ENCODE measurements at regions not wholly inside any gene's neighbourhood (a gene's known extent, or its start where the extent isn't known, plus 50 kb on each side); places are given as distances from the start of the nearest gene placed in this dataset.

DNA sequence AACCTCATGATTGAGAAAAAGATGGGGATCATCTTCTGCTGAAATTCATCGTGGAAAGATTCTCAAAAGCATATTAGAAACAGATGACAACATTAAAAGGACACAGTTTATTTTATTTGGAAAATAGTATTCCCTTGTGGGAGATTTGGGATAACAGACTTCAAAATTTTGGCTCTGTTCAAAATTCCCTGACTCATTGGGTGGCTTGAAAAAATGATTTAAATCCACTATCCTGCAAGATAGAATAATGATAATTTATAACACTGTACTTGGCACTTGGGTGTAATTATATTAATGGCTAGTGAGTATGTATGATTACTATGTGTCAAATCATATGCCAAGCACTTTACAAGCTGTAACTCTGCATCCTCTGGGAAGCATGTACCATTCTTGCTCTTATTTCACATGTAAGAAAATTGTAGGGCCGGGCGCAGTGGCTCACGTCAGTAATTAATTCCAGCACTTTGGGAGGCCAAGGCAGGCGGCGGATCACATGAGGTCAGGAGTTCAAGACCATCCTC is 128.8 kb downstream of the LMNTD1 start:
- TF ChIP-seq Cebpa-rat (IDR thresholded peaks at IDR 0.05) = no peak
- no peak overlapping the region for H3K9ac ChIP-seq

DNA sequence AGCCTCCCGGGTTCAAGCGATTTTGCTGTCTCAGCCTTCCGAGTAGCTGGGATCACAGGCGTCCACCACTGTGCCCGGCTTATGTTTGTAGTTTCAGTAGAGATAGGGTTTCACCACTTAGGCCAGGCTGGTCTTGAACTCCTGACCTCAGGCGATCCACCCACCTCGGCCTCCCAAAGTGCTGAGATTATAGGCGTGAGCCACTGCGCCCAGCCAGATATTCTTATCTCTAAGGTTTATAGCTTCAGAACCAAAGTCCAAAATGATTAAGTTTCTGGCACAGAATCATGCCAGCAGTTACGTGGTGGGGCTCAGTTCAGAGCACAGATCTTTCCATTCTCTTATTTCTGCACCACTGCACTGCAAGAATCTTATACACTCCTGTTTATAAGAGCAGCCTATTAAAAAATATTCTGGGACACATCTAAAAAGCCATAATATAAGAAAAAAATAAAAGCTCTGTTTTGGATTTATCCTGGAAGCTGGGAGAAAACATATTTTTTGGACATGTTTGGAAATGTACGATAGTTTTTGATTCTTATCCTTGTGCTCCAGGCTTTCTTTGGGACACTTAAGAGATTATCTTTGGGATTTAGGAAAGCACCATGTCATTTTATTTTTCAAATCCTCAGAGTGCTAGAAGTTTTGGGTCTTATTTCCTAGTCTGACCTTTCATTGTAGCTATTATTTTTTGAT is 129.6 kb downstream of the LMNTD1 start:
- Histone ChIP-seq H3K4me3 (no peak overlapping the region), H3K9ac (no peak overlapping the region), H4K20me1 (no peaks in the 10 kb centered on the region), H3K36me3 (no peaks in the 10 kb centered on the region), H3K4me1 (no peaks in the 10 kb centered on the region), H3K4me2 (no peak overlapping the region), H3K9me3 (replicated peaks in 1 of 11) (no peaks in the 10 kb centered on the region), H3K27me3 (no peaks in the 10 kb centered on the region), H3K27ac (no peak overlapping the region)
- TF ChIP-seq Cebpa-rat (IDR thresholded peaks at IDR 0.05) = no peak

More for the DNA sequence above, 128.8 kb downstream of the LMNTD1 start:
- no peaks in the 10 kb centered on the region for H3K9me3 ChIP-seq (replicated peaks in 1 of 11)
- no peak overlapping the region for H3K4me2 ChIP-seq
- no peaks in the 10 kb centered on the region for H3K36me3 ChIP-seq
- no peaks in the 10 kb centered on the region for H3K27me3 ChIP-seq
- H3K4me3 ChIP-seq = no peak overlapping the region
- no peak overlapping the region for H3K27ac ChIP-seq
- no peaks in the 10 kb centered on the region for H3K4me1 ChIP-seq
- no peaks in the 10 kb centered on the region for H4K20me1 ChIP-seq

DNA sequence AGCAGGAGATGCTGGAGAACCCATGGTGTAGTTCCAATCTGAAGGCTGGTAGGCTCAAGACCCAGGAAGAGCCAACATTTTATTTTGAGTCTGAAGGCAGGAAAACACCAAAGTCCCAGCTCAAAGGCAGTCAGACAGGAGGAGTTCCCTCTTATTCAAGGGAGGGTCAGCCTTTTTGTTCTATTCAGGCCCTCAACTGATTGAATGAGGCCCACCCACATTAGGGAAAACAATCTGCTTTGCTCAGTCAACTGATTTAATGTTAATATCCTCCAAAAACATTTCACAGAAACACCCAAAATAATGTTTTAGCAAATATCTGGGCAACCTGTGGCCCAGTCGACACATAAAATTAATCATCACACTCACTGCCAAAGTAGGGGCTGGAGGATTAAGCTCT is 130.8 kb downstream of the LMNTD1 start:
- Histone ChIP-seq H3K27me3 (no peaks in the 10 kb centered on the region), H3K9ac (no peak overlapping the region), H3K36me3 (no peaks in the 10 kb centered on the region), H3K4me1 (no peaks in the 10 kb centered on the region), H3K4me2 (no peak overlapping the region), H3K4me3 (no peak overlapping the region), H3K27ac (no peak overlapping the region), H3K9me3 (replicated peaks in 1 of 11) (no peaks in the 10 kb centered on the region), H4K20me1 (no peaks in the 10 kb centered on the region)
- no peak for TF ChIP-seq Cebpa-rat (IDR thresholded peaks at IDR 0.05)

DNA sequence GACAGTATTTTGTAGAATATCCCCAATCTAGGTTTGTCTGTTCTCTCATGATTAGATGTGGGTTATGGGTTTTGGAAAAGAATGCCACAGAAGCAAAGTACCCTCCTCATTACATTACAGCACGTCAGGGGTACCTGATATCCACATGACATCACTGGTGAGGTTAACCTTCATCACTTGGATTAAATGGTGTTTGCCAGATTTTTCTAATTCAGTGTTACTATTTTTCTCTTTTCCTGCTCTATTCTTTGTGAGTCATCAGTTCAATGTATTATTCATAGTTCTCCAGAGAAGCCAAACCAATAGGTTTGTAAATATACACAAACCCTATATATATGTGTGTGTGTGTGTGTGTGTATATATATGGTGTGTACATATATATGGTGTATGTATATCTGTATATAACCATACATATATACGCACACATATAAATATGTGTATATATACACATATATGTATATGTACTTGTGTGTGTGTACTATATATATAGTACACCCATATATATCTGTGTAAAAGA is 131.4 kb downstream of the LMNTD1 start:
- Histone ChIP-seq H3K9ac (no peak overlapping the region), H3K36me3 (no peaks in the 10 kb centered on the region), H3K4me3 (no peak overlapping the region), H3K27ac (no peak overlapping the region), H3K9me3 (replicated peaks in 1 of 11) (no peaks in the 10 kb centered on the region), H3K4me1 (peaks cover 0 to 4% (median 0%) of the 10 kb centered on the region in 10 experiments; a peak in 2 of 20 replicates), H4K20me1 (no peaks in the 10 kb centered on the region), H3K27me3 (no peaks in the 10 kb centered on the region), H3K4me2 (no peak overlapping the region)
- no peak for TF ChIP-seq Cebpa-rat (IDR thresholded peaks at IDR 0.05)

DNA sequence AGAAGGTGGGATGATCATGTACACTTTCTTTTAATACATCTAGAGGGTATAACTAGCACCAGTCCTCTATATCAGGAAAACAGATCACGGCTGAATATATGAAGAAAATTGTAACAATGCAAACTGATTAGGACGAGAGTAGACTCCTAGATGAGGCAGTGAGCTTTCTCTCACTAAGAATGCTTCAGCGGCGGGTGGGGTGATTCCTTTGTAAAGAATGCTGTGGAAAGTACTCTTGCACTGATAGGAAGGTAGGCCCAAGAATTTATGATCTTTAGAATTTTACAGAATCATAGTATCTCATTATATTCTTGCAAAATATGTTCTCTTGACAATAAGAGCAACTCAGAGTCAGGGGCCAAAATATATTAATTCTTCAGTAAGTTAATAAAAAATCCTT is 133.0 kb downstream of the LMNTD1 start:
- no peaks in the 10 kb centered on the region for H3K27me3 ChIP-seq
- no peak overlapping the region for H3K4me2 ChIP-seq
- no peaks in the 10 kb centered on the region for H4K20me1 ChIP-seq
- no peak overlapping the region for H3K4me3 ChIP-seq
- TF ChIP-seq Cebpa-rat (IDR thresholded peaks at IDR 0.05) = no peak
- H3K4me1 ChIP-seq = peaks cover 0 to 4% (median 0%) of the 10 kb centered on the region in 10 experiments; a peak in 2 of 20 replicates
- no peaks in the 10 kb centered on the region for H3K9me3 ChIP-seq (replicated peaks in 1 of 11)
- H3K9ac ChIP-seq = no peak overlapping the region
- no peak overlapping the region for H3K27ac ChIP-seq
- no peaks in the 10 kb centered on the region for H3K36me3 ChIP-seq

DNA sequence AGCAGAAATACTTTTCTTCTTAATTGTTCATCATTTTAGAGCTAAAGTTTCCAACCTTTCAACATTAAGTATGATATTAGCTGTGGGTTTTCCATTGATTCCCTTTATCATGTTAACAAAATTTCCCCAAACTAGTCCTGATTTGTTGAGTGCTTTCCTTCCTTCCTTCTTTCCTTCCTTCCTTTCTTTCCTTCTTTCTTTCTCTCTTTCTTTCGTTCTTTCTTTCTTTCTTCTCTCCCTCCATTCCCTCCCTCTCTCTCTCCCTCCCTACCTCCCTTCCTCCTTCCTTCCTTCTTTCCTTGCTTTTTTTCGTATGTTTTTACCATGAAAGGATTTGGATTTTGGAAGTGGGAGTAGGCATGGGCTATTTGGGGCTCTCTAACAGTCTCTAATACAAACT is 133.5 kb downstream of the LMNTD1 start:
- H3K4me3 ChIP-seq = no peak overlapping the region
- no peaks in the 10 kb centered on the region for H3K9me3 ChIP-seq (replicated peaks in 1 of 11)
- peaks cover 0 to 4% (median 0%) of the 10 kb centered on the region in 10 experiments; a peak in 2 of 20 replicates for H3K4me1 ChIP-seq
- no peak for TF ChIP-seq Cebpa-rat (IDR thresholded peaks at IDR 0.05)
- H3K4me2 ChIP-seq = no peak overlapping the region
- no peaks in the 10 kb centered on the region for H3K27me3 ChIP-seq
- H3K27ac ChIP-seq = no peak overlapping the region
- H4K20me1 ChIP-seq = no peaks in the 10 kb centered on the region
- H3K9ac ChIP-seq = no peak overlapping the region
- no peaks in the 10 kb centered on the region for H3K36me3 ChIP-seq

DNA sequence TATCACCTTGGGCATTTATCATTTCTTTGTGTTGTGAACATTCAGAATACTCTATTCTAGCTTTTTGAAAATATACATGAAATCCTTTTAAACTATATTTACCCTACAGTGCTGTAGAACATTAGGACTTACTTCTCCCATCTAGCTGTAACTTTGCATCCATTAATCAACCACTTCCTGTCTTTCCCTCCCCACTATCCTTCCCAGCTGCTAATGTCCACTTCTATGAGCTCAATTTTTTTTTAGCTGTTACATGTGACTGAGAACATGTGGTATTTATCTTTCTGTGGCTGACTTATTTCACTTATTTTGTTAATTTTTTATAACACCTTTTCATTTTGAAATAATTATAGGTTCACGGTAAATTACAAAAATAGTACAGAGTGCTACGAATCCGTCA is 136.0 kb downstream of the LMNTD1 start:
- H3K4me2 ChIP-seq = no peak overlapping the region
- no peak overlapping the region for H3K27ac ChIP-seq
- H3K9me3 ChIP-seq (replicated peaks in 1 of 11) = no peaks in the 10 kb centered on the region
- H3K4me1 ChIP-seq = peaks cover 0 to 4% (median 0%) of the 10 kb centered on the region in 10 experiments; a peak in 2 of 20 replicates
- H3K4me3 ChIP-seq = no peak overlapping the region
- no peaks in the 10 kb centered on the region for H3K27me3 ChIP-seq
- TF ChIP-seq Cebpa-rat (IDR thresholded peaks at IDR 0.05) = no peak
- no peaks in the 10 kb centered on the region for H3K36me3 ChIP-seq
- H3K9ac ChIP-seq = no peak overlapping the region
- no peaks in the 10 kb centered on the region for H4K20me1 ChIP-seq

DNA sequence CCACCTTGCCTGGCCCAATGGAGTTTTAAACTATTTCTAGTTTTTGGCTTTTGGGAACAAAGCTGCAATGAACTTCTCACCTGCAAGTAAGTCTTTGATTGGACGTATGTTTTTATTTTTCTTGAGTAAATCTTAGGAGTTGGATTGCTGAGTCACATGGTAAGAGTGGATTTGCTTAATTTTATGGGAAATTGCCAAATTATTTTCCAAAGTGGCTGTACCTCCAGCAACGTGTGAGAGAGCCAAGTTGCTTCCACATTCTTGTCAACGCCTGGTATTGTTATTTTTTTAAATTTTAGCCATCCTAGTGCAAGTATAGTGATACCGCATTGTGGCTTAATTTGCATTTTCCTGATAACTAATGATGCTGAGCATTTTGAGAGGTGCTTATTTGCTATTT is 136.6 kb downstream of the LMNTD1 start:
- Histone ChIP-seq H3K27me3 (no peaks in the 10 kb centered on the region), H3K4me2 (no peak overlapping the region), H4K20me1 (no peaks in the 10 kb centered on the region), H3K27ac (no peak overlapping the region), H3K9me3 (replicated peaks in 1 of 11) (no peaks in the 10 kb centered on the region), H3K9ac (no peak overlapping the region), H3K36me3 (no peaks in the 10 kb centered on the region), H3K4me1 (peaks cover 0 to 4% (median 0%) of the 10 kb centered on the region in 10 experiments; a peak in 2 of 20 replicates), H3K4me3 (no peak overlapping the region)
- no peak for TF ChIP-seq Cebpa-rat (IDR thresholded peaks at IDR 0.05)

DNA sequence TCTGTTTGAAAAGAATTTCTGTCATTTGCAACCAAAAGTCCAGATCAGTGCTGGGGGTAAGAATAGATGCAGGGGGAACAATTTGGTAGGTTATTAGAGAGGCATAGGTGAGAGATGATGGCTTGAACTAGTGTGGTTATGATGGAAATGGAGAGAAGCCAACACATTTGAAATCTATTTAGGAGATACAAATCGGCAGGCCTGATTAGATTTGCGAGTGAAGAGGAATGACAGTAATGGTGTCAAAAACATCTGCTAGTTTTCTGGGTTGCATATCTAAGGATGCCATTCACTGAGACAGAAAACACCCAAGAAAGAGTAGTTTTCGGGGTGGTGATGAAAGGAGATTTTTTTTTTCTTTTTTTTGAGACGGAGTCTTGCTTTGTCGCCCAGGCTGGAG is 138.1 kb downstream of the LMNTD1 start:
- no peaks in the 10 kb centered on the region for H3K27me3 ChIP-seq
- no peaks in the 10 kb centered on the region for H3K9me3 ChIP-seq (replicated peaks in 1 of 11)
- H3K4me2 ChIP-seq = no peak overlapping the region
- H4K20me1 ChIP-seq = no peaks in the 10 kb centered on the region
- TF ChIP-seq Cebpa-rat (IDR thresholded peaks at IDR 0.05) = no peak
- no peak overlapping the region for H3K4me3 ChIP-seq
- no peak overlapping the region for H3K27ac ChIP-seq
- H3K4me1 ChIP-seq = peaks cover 0 to 4% (median 0%) of the 10 kb centered on the region in 10 experiments; a peak in 2 of 20 replicates
- H3K36me3 ChIP-seq = no peaks in the 10 kb centered on the region
- no peak overlapping the region for H3K9ac ChIP-seq

DNA sequence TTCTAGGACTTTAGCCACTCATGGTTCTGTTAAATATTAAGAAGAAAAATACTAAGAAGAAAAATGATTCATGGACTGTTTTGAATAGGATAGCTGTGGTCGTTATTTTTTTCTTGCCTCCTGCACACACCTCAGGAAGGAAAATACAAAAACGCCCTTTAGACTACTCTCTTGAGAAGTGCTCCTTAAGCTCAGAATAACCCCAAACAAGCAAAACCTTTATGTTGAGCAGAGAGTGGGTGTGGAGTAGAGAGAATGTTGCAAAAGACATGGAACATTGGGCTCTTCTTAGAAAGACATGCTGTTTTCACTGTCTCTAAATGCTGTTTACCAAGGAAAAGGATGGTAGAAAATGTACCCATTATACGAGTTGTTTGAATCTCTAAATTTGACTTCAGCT is 140.3 kb downstream of the LMNTD1 start:
- no peaks in the 10 kb centered on the region for H3K27me3 ChIP-seq
- no peak overlapping the region for H3K9ac ChIP-seq
- H3K36me3 ChIP-seq = no peaks in the 10 kb centered on the region
- H4K20me1 ChIP-seq = no peaks in the 10 kb centered on the region
- H3K4me1 ChIP-seq = peaks cover 0 to 4% (median 0%) of the 10 kb centered on the region in 10 experiments; a peak in 2 of 20 replicates
- H3K27ac ChIP-seq = no peak overlapping the region
- no peak overlapping the region for H3K4me3 ChIP-seq
- no peaks in the 10 kb centered on the region for H3K9me3 ChIP-seq (replicated peaks in 1 of 11)
- no peak overlapping the region for H3K4me2 ChIP-seq
- no peak for TF ChIP-seq Cebpa-rat (IDR thresholded peaks at IDR 0.05)
